Gastroesophageal sphincter (tissue), 2 donors: ENCODE measurements at regions not wholly inside any gene's neighbourhood (a gene's known extent, or its start where the extent isn't known, plus 50 kb on each side); places are given as distances from the start of the nearest gene placed in this dataset.

Experiments
- EP300 ChIP-seq: sonication (generic); formaldehyde crosslinking; IDR thresholded peaks from one replicate; pipeline ENCODE4 v1.6.1; 2017; ENCODE audit warnings: antibody characterized with exemption, mild to moderate bottlenecking
- POLR2A ChIP-seq, 2 donors: fragments of 450-650 bp; IDR thresholded peaks; one replicate each; pipeline ENCODE4 v1.6.1; 2017; ENCODE audit warnings: antibody characterized with exemption in 2 of 2, mild to moderate bottlenecking in 2 of 2, moderate library complexity in 1 of 2

GRCh38 chr7:18102576-18102975 is 74.9 kb upstream of the PRPS1L1 start:
- TF ChIP-seq EP300 = no peak
- no peak for TF ChIP-seq POLR2A (IDR thresholded peaks at IDR 0.05)
